PC-3 (cell line): ENCODE measurements at regions not wholly inside any gene's neighbourhood (a gene's known extent, or its start where the extent isn't known, plus 50 kb on each side); places are given as distances from the start of the nearest gene placed in this dataset.

Experiments
- EZH2 ChIP-seq: fragments of 300-600 bp; sonication (generic); IDR thresholded peaks from one replicate; pipeline ENCODE4 v1.6.1; 2017; ENCODE audit warnings: antibody characterized with exemption, mild to moderate bottlenecking, low read length; ENCODE audit not compliant: unreplicated experiment
- TF ChIP-seq, protein P1 (sequence below): fragments of 300-600 bp; sonication (generic); conservative IDR thresholded peaks from 2 replicates; pipeline ENCODE4 v1.5.1; 2017; ENCODE audit warnings: antibody characterized with exemption, low read depth, mild to moderate bottlenecking, low read length

GRCh38 chr19:27672309-27673047 is 1540.5 kb downstream of the UQCRFS1 start:
- TF ChIP-seq, protein P1, sequence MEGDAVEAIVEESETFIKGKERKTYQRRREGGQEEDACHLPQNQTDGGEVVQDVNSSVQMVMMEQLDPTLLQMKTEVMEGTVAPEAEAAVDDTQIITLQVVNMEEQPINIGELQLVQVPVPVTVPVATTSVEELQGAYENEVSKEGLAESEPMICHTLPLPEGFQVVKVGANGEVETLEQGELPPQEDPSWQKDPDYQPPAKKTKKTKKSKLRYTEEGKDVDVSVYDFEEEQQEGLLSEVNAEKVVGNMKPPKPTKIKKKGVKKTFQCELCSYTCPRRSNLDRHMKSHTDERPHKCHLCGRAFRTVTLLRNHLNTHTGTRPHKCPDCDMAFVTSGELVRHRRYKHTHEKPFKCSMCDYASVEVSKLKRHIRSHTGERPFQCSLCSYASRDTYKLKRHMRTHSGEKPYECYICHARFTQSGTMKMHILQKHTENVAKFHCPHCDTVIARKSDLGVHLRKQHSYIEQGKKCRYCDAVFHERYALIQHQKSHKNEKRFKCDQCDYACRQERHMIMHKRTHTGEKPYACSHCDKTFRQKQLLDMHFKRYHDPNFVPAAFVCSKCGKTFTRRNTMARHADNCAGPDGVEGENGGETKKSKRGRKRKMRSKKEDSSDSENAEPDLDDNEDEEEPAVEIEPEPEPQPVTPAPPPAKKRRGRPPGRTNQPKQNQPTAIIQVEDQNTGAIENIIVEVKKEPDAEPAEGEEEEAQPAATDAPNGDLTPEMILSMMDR = no peak
- no peak for TF ChIP-seq EZH2
